Endothelial cell of hepatic sinusoid (primary cell): ENCODE measurements at regions not wholly inside any gene's neighbourhood (a gene's known extent, or its start where the extent isn't known, plus 50 kb on each side); places are given as distances from the start of the nearest gene placed in this dataset.
"Not testable (repeated sequence)": the region's sequence is repeated elsewhere in the genome, so short reads cannot be mapped to it uniquely, and the experiment has no call there.

Experiments
- in situ Hi-C: cut with HindIII; loops from 2 replicates; pipeline ENCODE4 v1.10.0; 2017; ENCODE audit warnings: low sequenced_read_pairs

GRCh38 chr19:57025491-57025890 is 94.3 kb upstream of the USP29 start:
- in situ Hi-C loops, result no loop called here

GRCh38 chr19:57026476-57026875 is 93.3 kb upstream of the USP29 start:
- in situ Hi-C loops, result no loop called here

DNA sequence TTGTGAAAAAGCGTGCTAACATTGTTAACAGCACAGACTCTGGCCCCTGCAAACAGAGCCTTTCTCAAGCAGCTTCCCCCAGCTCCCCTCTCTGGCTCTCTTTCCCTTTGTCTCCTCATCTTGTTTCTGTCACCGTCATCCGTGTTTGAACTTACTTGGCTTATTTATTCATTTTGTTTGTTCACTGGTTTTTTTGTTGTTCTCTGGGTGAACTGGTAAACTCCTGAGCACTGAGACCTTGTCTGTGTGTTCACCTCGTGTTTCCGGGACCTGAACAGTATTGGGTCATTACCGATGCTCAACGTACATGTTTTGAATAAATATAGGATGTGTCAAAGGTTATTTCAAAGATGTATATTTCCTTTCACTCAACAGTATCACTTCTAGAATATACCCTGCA is 92.4 kb upstream of the USP29 start:
- in situ Hi-C loops, result no loop called here

- in situ Hi-C loops, result no loop called here
Observed at GRCh38 chr19:57028804-57029525, 90.8 kb upstream of the USP29 start.

- in situ Hi-C loops, result no loop called here
Observed at GRCh38 chr19:57031106-57031505, 88.7 kb upstream of the USP29 start.

DNA sequence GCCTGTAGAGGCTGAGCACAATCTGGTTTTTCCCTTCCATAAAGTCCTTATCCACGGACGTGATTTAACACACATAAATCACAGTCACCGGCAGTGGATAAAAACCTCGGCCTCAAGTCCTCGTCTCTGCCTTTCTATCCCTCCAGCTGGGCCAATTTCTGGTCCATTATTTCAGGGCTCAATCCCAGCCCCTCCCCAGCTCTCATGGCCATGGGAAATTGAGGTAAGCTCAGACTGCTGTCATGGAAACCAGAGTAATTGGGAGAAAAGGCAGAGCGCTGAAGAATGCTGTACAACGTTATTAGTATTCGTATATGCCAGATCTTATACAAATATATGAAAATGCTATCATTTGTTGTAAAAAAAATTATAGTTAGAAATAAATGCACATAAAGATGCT is 86.2 kb upstream of the USP29 start:
- in situ Hi-C loops, result no loop called here

- in situ Hi-C loops, result no loop called here
Observed at GRCh38 chr19:57034544-57034943, 85.2 kb upstream of the USP29 start.

- in situ Hi-C loops, result not testable (repeated sequence)
Observed at GRCh38 chr19:57035740-57036139, 84.0 kb upstream of the USP29 start.

DNA sequence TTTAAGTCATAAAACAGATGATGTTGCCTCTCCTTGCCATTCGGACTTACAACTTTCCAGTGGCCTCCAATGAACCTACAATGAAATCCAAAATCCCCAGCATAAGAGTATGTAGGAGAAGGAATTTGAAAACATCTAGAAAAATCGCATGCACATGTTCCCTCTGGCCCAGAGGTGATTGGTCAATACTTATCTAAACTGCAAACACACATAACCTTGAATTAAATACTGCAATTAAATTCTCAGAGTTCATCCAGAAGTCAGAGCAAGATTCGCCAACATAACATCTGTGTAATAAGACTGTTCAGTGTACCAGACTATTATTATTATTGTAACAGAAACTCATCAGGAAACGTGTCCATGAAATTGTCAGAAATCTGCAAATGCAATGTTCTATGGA is 82.2 kb upstream of the USP29 start:
- in situ Hi-C loops, result no loop called here

DNA sequence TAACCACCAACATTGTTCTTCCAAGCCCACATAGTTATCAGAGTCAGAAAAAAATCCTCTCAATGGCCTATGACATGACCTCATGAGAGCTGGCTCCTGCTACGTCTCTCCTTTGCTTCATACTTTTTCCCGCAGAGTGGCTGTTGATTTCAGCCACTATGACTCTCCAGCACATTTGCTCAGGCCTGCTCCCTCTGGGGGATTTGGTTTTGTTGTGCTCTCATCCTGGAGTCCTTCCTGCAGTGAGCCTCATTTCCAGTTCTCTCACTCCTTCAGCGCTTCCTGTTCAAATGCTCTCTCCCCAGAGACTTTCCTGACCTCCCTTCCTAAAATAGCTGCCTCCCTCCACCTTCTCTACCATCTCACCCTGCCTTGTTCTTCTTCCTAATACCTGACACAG is 72.0 kb upstream of the USP29 start:
- in situ Hi-C loops, result no loop called here

GRCh38 chr19:57050863-57051262 is 68.9 kb upstream of the USP29 start:
- in situ Hi-C loops, result no loop called here

GRCh38 chr19:57052081-57052480 is 67.7 kb upstream of the USP29 start:
- in situ Hi-C loops, result no loop called here

DNA sequence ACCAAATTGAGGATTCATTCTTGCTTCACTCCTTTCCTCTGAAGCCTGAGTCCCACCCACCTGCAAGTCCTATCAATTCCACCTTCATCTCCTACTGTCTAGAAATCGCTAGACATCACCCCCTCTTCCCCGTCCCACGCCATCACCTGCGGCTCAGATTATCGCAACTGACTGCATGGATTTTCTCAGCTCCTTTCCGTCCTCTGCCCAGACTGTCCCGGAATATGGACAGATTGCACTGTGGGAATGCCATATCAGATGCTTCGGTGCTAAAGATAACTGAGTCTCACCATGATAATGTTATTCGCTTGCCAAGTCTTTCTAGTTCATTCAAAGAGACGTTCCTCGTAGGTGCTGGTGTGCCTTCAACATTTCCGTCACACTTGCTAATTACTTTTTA is 66.4 kb upstream of the USP29 start:
- in situ Hi-C loops, result no loop called here

GRCh38 chr19:57055956-57056355 is 63.8 kb upstream of the USP29 start:
- in situ Hi-C loops, result no loop called here

- in situ Hi-C loops, result no loop called here
Observed at GRCh38 chr19:57057036-57057686, 62.6 kb upstream of the USP29 start.

DNA sequence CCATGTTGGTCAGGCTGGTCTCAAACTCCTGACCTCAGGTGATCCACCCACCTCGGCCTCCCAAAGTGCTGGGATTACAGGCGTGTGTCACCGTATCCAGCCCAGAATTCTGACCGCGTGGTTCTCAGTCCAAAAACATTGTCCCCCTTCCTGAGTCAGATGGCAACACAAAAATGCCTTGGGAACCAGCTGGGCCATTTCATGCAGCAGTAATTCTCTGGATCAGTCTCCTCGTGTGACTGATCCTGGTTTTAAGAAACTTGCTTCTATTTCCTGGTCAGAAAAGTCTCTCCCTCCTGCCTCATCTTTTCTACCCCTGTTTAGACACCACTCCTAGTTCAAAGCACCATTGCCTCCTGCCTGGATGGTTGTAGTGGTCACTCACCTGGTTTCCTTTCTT is 60.9 kb upstream of the USP29 start:
- in situ Hi-C loops, result no loop called here

GRCh38 chr19:57063070-57063469 is 56.7 kb upstream of the USP29 start:
- in situ Hi-C loops, result no loop called here

DNA sequence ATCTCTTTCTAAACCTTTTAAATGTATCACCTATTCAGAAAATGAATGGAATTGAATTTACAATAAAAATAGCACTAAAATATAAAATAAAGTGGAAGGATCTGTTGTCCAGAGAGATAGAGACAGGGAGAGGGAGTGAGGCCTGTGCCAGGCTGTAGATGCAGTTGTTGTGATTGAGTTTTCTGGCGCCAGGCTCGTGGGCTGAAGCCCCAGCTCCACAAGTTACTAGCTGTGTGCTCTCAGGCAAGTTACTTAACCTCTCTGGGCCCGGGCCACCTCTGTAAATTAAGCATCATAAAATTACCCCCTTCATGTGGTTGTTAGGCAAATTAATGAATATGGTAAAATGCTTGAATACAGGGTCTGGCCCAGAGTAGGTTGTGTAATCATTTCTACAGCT is 52.3 kb upstream of the USP29 start:
- in situ Hi-C loops, result no loop called here

DNA sequence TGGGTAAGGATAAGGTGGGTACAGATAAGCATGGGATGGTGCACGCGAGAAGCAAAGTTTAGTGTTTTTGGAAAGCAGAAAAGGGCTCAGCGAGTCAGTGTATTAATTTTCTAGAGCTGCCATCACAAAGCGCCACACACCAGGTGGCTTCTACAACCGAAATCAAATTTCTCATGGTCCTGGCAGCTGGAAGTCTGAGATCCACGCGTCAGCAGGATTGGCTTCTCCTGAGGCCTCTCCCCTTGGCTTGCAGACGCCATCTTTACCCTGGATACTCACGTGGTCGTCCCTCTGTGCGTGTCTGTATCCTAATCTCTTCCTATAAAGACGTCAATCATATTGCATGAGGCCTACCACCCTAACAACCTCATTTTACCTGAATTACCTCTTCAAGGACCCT is 51.5 kb upstream of the USP29 start:
- in situ Hi-C loops, result no loop called here

DNA sequence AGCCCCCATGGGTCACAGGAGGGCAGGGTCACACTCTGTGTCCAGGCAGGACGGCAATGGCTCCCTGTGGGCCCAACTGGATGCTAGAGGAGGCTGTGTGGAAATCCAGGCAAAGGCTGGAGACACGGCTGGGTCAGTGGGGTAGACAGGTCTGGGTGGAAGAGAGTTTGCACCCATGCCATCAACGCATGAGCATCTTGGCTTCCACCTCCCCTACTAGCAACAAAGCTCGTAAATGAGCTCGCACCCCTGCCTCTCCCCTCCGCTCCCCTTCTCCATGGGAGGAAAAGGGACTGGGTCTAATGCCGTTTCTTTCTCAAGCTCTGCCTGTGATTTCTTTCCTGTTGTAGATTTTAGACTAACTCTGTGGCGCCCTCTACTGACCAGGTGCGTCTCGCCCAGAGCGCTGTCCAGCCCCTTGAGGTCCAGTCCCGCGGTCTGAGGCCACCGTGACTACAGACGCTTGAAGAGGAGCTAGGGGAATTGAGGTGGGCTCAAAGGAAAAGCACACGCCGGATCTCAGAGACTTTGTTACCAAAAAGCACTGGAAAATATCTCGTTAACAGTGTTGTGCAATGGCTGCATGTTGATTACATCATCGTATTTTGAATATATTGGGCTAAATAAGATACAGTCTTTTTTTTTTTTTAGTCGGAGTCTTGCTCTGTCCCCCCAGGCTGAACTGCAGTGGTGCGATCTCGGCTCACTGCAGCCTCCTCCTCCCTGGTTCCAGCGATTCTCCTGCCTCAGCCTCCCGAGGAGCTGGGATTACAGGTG is 50.7 kb upstream of the USP29 start:
- in situ Hi-C loops, result no loop called here
